ENCODE measurements at regions not wholly inside any gene's neighbourhood (a gene's known extent, or its start where the extent isn't known, plus 50 kb on each side); places are given as distances from the start of the nearest gene placed in this dataset.

GRCh38 chr5:159811712-159812111, 104.6 kb upstream of the ADRA1B start:
- TF ChIP-seq POLR2A (IDR thresholded peaks at IDR 0.05; ENCODE audit: low read depth, low read length) = no peak
- no peak for TF ChIP-seq POLR2AphosphoS5 (IDR thresholded peaks at IDR 0.05; ENCODE audit: low read depth, low read length)
- no peak for TF ChIP-seq SPI1 (IDR thresholded peaks at IDR 0.05; ENCODE audit: low read depth, low read length)
- no peak for TF ChIP-seq TAF1 (IDR thresholded peaks at IDR 0.05; ENCODE audit: low read depth, low read length)
- no peak for TF ChIP-seq PAX5 (IDR thresholded peaks at IDR 0.05; ENCODE audit: insufficient read depth, low read length, severe bottlenecking)
- TF ChIP-seq POU2F2 (IDR thresholded peaks at IDR 0.05; ENCODE audit: low read depth, low read length) = no peak
